ENCODE measurements at regions not wholly inside any gene's neighbourhood (a gene's known extent, or its start where the extent isn't known, plus 50 kb on each side); places are given as distances from the start of the nearest gene placed in this dataset.

- no peaks in the 10 kb centered on the region for H3K4me1 ChIP-seq (ENCODE audit: control insufficient read depth in 4 of 4, insufficient read depth in 4 of 4, low read length in 3 of 4)
- no peak overlapping the region for H3K9ac ChIP-seq (ENCODE audit: low read depth in 1 of 2, low read length in 2 of 2)
- TF ChIP-seq YY1 (IDR thresholded peaks at IDR 0.05) (no peak), RXRA (IDR thresholded peaks at IDR 0.05) (no peak)
- H3K4me3 ChIP-seq (ENCODE audit: low read depth in 1 of 3, low read length in 3 of 3), result no peak overlapping the region
- H3K9me3 ChIP-seq (ENCODE audit: control insufficient read depth in 4 of 4, low read length in 3 of 4), result no peaks in the 10 kb centered on the region
- H3K27me3 ChIP-seq (ENCODE audit: control insufficient read depth in 4 of 4, insufficient read depth in 4 of 4, low read length in 3 of 4), result peaks cover 0 to 2% (median 0%) of the 10 kb centered on the region in 4 donors
- DNase-seq (ENCODE audit: low spot score), result no peak
- 79% methylated on average over 1 of the region's 1 CpG for WGBS
- no peaks in the 10 kb centered on the region for H3K36me3 ChIP-seq (ENCODE audit: control insufficient read depth in 4 of 4, insufficient read depth in 3 of 4, low read depth in 1 of 4, low read length in 3 of 4)
- no peak overlapping the region for H3K27ac ChIP-seq (ENCODE audit: low read depth in 1 of 2, low read length in 2 of 2)
Observed at GRCh38 chr7:22666732-22667131, 60.3 kb upstream of the IL6 start.

DNA sequence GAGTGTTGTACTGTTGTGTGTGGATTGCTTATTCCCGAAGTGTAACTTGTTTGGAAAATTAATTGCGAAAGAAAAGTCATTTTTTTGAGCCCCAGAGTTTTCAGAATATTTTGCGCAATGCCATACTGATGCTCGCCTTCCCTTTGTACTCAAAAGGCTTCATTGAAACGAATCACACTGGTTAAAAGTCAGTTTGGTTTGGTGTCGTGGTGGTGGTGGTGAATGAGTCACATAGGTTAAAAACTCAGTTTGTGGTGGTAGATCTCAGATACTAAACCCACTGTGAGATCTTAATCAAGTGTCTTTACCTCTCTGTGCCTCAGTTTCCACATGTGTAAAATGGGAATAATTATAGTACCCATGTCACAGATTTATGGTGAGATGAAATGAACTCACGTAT lies 61.1 kb upstream of the IL6 start:
- Histone ChIP-seq H3K27me3 (ENCODE audit: control insufficient read depth in 4 of 4, insufficient read depth in 4 of 4, low read length in 3 of 4) (peaks cover 0 to 2% (median 0%) of the 10 kb centered on the region in 4 donors), H3K9ac (ENCODE audit: low read depth in 1 of 2, low read length in 2 of 2) (no peak overlapping the region), H3K4me1 (ENCODE audit: control insufficient read depth in 4 of 4, insufficient read depth in 4 of 4, low read length in 3 of 4) (no peaks in the 10 kb centered on the region), H3K4me3 (ENCODE audit: low read depth in 1 of 3, low read length in 3 of 3) (no peak overlapping the region), H3K9me3 (ENCODE audit: control insufficient read depth in 4 of 4, low read length in 3 of 4) (no peaks in the 10 kb centered on the region), H3K27ac (ENCODE audit: low read depth in 1 of 2, low read length in 2 of 2) (no peak overlapping the region), H3K36me3 (ENCODE audit: control insufficient read depth in 4 of 4, insufficient read depth in 3 of 4, low read depth in 1 of 4, low read length in 3 of 4) (no peaks in the 10 kb centered on the region)
- no peak for DNase-seq (ENCODE audit: low spot score)
- TF ChIP-seq RXRA (IDR thresholded peaks at IDR 0.05), result no peak
- no peak for TF ChIP-seq EGR1 (IDR thresholded peaks at IDR 0.05; ENCODE audit: low read depth in 2 of 2)
- TF ChIP-seq, protein P1, sequence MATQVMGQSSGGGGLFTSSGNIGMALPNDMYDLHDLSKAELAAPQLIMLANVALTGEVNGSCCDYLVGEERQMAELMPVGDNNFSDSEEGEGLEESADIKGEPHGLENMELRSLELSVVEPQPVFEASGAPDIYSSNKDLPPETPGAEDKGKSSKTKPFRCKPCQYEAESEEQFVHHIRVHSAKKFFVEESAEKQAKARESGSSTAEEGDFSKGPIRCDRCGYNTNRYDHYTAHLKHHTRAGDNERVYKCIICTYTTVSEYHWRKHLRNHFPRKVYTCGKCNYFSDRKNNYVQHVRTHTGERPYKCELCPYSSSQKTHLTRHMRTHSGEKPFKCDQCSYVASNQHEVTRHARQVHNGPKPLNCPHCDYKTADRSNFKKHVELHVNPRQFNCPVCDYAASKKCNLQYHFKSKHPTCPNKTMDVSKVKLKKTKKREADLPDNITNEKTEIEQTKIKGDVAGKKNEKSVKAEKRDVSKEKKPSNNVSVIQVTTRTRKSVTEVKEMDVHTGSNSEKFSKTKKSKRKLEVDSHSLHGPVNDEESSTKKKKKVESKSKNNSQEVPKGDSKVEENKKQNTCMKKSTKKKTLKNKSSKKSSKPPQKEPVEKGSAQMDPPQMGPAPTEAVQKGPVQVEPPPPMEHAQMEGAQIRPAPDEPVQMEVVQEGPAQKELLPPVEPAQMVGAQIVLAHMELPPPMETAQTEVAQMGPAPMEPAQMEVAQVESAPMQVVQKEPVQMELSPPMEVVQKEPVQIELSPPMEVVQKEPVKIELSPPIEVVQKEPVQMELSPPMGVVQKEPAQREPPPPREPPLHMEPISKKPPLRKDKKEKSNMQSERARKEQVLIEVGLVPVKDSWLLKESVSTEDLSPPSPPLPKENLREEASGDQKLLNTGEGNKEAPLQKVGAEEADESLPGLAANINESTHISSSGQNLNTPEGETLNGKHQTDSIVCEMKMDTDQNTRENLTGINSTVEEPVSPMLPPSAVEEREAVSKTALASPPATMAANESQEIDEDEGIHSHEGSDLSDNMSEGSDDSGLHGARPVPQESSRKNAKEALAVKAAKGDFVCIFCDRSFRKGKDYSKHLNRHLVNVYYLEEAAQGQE (IDR thresholded peaks at IDR 0.05), result no peak
- TF ChIP-seq JUND (IDR thresholded peaks at IDR 0.05), result no peak
- TF ChIP-seq NR2F2 (IDR thresholded peaks at IDR 0.05), result no peak
- TF ChIP-seq GABPA (IDR thresholded peaks at IDR 0.05 in 1 of 2, conservative IDR thresholded peaks at IDR 0.05 in 1 of 2), result no peak
- TF ChIP-seq, protein P2, sequence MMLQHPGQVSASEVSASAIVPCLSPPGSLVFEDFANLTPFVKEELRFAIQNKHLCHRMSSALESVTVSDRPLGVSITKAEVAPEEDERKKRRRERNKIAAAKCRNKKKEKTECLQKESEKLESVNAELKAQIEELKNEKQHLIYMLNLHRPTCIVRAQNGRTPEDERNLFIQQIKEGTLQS (IDR thresholded peaks at IDR 0.05), result no peak
- TF ChIP-seq, protein P3, sequence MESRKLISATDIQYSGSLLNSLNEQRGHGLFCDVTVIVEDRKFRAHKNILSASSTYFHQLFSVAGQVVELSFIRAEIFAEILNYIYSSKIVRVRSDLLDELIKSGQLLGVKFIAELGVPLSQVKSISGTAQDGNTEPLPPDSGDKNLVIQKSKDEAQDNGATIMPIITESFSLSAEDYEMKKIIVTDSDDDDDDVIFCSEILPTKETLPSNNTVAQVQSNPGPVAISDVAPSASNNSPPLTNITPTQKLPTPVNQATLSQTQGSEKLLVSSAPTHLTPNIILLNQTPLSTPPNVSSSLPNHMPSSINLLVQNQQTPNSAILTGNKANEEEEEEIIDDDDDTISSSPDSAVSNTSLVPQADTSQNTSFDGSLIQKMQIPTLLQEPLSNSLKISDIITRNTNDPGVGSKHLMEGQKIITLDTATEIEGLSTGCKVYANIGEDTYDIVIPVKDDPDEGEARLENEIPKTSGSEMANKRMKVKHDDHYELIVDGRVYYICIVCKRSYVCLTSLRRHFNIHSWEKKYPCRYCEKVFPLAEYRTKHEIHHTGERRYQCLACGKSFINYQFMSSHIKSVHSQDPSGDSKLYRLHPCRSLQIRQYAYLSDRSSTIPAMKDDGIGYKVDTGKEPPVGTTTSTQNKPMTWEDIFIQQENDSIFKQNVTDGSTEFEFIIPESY (IDR thresholded peaks at IDR 0.05), result no peak
- TF ChIP-seq CTCF (IDR thresholded peaks at IDR 0.05; ENCODE audit: low read depth, low read length, missing input control), result no peak
- TF ChIP-seq FOXA1 (IDR thresholded peaks at IDR 0.05), result no peak
- TF ChIP-seq FOXA2 (IDR thresholded peaks at IDR 0.05), result no peak
- no peak for TF ChIP-seq HNF4A (conservative IDR thresholded peaks at IDR 0.05)
- TF ChIP-seq, protein P4, sequence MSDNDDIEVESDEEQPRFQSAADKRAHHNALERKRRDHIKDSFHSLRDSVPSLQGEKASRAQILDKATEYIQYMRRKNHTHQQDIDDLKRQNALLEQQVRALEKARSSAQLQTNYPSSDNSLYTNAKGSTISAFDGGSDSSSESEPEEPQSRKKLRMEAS (IDR thresholded peaks at IDR 0.05), result no peak
- no peak for TF ChIP-seq HNF4G (IDR thresholded peaks at IDR 0.05)
- TF ChIP-seq TAF1 (conservative IDR thresholded peaks at IDR 0.05), result no peak
- no peak for TF ChIP-seq RAD21 (IDR thresholded peaks at IDR 0.05)
- TF ChIP-seq YY1 (IDR thresholded peaks at IDR 0.05), result no peak
- no peak for TF ChIP-seq SP1 (IDR thresholded peaks at IDR 0.05)
- WGBS, result 88% methylated on average over 7 of the region's 7 CpGs

Data from liver (tissue), 8 donors.